Colonic mucosa (tissue), 4 donors: ENCODE measurements at regions not wholly inside any gene's neighbourhood (a gene's known extent, or its start where the extent isn't known, plus 50 kb on each side); places are given as distances from the start of the nearest gene placed in this dataset.

ENCODE experiments used
- DNase-seq: peaks from one replicate; pipeline ENCODE4 v3.0.0-alpha.2; 2020
- H3K27ac ChIP-seq: fragments of 200-600 bp; one replicate; pipeline ENCODE4 v1.8.0; 2021
- H3K27me3 ChIP-seq: fragments of 200-600 bp; one replicate; pipeline ENCODE4 v1.8.0; 2021
- H3K36me3 ChIP-seq: fragments of 200-600 bp; one replicate; pipeline ENCODE4 v1.8.0; 2021
- H3K4me1 ChIP-seq: fragments of 200-600 bp; one replicate; pipeline ENCODE4 v1.8.0; 2021; ENCODE audit warnings: mild to moderate bottlenecking
- H3K4me3 ChIP-seq: fragments of 200-600 bp; one replicate; pipeline ENCODE4 v1.8.0; 2021
- H3K9ac ChIP-seq, 2 donors: one replicate each; pipeline ENCODE4 v1.7.0; 2013; ENCODE audit warnings: control low read depth in 2 of 2, low read depth in 2 of 2, low read length in 2 of 2
- H3K9me3 ChIP-seq: fragments of 200-600 bp; one replicate; pipeline ENCODE4 v1.8.0; 2021
- intact Hi-C: fragments of 100-400 bp; cut with DNase I; formaldehyde crosslinking; loops from one replicate; pipeline ENCODE4 v1.14.1; 2022
- TF ChIP-seq, protein P1 (sequence below): fragments of 200-600 bp; IDR thresholded peaks from one replicate; pipeline ENCODE4 v1.8.0; 2022; ENCODE audit warnings: antibody characterized with exemption, mild to moderate bottlenecking
- donor health status: healthy.
- donor health status: DM: no; HTN: no; CAD: no.
- donor health status: DM: no; HTN: no; CAD: no.

DNA sequence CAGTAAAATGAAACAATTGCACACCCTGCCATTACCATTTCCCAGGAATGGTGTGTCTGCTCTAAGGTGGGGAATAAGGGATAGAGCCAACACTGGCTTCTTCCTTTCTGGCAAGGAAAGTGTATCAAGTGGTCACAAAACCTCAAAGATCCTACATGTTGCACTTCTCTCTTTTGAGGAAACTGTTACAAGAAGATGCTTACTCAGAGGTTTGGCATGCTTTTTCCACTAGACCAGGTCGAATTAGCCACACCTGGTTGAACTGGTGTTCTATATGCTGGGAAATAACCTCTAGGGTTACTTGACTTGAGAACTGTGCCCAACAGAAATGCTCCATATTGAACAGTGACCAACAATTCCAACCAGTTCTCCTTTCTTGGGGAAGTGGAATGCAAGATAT lies 102.9 kb downstream of the LRRN1 start:
- intact Hi-C loops: no loop called here
- H3K27me3 ChIP-seq: no peaks in the 10 kb centered on the region

DNA sequence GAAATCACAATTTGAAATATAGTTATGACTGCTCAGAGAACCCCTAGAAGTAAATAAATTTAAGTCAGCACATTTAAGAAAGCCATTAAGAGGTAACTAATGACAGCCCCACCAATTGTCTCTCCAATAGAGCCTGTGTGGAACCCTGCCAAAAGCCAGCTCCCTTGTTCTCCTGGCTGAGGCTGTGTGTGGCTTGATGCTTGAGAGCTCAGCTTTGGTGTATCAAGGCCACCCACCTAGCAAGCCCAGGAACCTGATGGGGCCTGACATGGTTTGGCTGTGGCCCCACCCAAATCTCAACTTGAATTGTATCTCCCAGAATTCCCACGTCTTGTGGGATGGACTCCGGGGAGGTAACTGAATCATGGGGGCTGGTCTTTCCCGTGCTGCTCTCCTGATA lies 106.9 kb downstream of the LRRN1 start:
- DNase-seq: no peak
- intact Hi-C loops: no loop called here
- Histone ChIP-seq H3K27me3 (no peaks in the 10 kb centered on the region), H3K9me3 (no peaks in the 10 kb centered on the region), H3K36me3 (no peaks in the 10 kb centered on the region), H3K4me3 (no peak overlapping the region), H3K4me1 (no peaks in the 10 kb centered on the region), H3K27ac (no peak overlapping the region), H3K9ac (no peak overlapping the region)
- TF ChIP-seq, protein P1, sequence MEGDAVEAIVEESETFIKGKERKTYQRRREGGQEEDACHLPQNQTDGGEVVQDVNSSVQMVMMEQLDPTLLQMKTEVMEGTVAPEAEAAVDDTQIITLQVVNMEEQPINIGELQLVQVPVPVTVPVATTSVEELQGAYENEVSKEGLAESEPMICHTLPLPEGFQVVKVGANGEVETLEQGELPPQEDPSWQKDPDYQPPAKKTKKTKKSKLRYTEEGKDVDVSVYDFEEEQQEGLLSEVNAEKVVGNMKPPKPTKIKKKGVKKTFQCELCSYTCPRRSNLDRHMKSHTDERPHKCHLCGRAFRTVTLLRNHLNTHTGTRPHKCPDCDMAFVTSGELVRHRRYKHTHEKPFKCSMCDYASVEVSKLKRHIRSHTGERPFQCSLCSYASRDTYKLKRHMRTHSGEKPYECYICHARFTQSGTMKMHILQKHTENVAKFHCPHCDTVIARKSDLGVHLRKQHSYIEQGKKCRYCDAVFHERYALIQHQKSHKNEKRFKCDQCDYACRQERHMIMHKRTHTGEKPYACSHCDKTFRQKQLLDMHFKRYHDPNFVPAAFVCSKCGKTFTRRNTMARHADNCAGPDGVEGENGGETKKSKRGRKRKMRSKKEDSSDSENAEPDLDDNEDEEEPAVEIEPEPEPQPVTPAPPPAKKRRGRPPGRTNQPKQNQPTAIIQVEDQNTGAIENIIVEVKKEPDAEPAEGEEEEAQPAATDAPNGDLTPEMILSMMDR: no peak

More for the DNA sequence above, 102.9 kb downstream of the LRRN1 start:
- H3K9me3 ChIP-seq: no peaks in the 10 kb centered on the region
- H3K9ac ChIP-seq: no peak overlapping the region
- no peaks in the 10 kb centered on the region for H3K4me1 ChIP-seq
- no peak for DNase-seq
- no peak overlapping the region for H3K27ac ChIP-seq
- H3K36me3 ChIP-seq: no peaks in the 10 kb centered on the region
- H3K4me3 ChIP-seq: no peak overlapping the region
- TF ChIP-seq, protein P1: no peak

DNA sequence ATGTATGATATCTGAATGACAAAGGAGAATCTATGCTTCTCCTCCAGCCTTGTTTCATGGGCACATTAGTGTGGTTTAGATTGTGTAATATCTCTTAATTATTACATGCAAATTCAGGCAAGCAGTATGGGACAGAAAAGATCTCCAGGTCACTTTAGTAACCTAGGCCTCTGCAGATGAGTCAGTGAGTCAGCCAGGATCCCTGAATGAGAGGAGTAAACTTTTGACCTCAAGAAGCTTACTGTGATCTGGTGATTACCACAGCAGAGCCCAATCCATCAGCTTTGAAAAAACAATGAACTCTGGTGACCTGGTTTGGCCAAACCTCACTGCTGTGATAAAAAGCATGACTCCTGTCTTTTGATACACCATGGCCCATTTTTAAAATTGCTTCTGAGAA lies 107.8 kb downstream of the LRRN1 start:
- no peak for DNase-seq
- no peaks in the 10 kb centered on the region for H3K36me3 ChIP-seq

DNA sequence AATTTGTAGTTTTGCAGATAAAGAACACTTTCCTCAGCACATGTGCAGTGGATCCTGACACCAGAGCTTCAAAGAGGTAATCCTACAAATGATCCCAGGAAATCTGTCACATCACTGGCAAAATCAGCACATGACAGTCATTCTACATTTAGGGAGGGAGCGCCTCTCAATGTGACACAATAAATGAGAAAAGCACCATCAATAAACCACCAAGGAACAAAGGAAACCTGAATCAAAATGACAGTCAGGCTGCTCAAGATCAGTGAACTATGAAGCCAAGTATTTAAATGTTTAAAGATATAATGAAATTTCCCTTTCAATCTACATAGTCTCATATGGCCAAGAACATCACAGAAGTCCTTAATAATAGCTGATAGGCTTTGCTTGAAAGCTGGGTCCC lies 119.5 kb downstream of the LRRN1 start:
- no peak overlapping the region for H3K27ac ChIP-seq
- DNase-seq: no peak
- no peak overlapping the region for H3K9ac ChIP-seq
- intact Hi-C loops: no loop called here
- no peaks in the 10 kb centered on the region for H3K27me3 ChIP-seq
- no peaks in the 10 kb centered on the region for H3K36me3 ChIP-seq
- H3K9me3 ChIP-seq: no peaks in the 10 kb centered on the region
- no peaks in the 10 kb centered on the region for H3K4me1 ChIP-seq
- no peak overlapping the region for H3K4me3 ChIP-seq
- TF ChIP-seq, protein P1: no peak

More for the DNA sequence above, 107.8 kb downstream of the LRRN1 start:
- no peaks in the 10 kb centered on the region for H3K27me3 ChIP-seq
- intact Hi-C loops: no loop called here
- H3K9ac ChIP-seq: no peak overlapping the region
- no peak overlapping the region for H3K27ac ChIP-seq
- H3K9me3 ChIP-seq: no peaks in the 10 kb centered on the region
- H3K4me1 ChIP-seq: no peaks in the 10 kb centered on the region
- H3K4me3 ChIP-seq: no peak overlapping the region
- TF ChIP-seq, protein P1: no peak

DNA sequence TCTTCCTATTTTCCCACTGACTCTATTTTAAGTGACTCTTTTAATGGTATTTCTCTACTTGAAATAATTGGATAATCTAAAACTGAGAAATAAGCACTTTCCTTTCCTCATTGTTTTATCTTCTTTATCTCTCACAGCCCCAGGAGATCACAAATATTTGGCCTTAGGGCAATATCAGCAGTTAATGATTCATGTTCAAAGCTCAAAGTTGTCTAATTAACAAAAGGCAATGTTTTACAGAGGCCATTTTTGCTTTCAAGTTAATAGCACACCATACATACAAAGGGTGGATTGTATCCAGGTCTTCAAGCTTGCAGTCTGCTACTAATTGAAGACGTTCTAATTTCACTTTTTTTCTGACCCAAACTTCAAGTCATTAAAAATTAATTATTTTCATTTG lies 120.1 kb downstream of the LRRN1 start:
- H3K4me1 ChIP-seq: no peaks in the 10 kb centered on the region
- no peak overlapping the region for H3K9ac ChIP-seq
- H3K36me3 ChIP-seq: no peaks in the 10 kb centered on the region
- H3K4me3 ChIP-seq: no peak overlapping the region
- intact Hi-C loops: no loop called here
- H3K9me3 ChIP-seq: no peaks in the 10 kb centered on the region
- no peaks in the 10 kb centered on the region for H3K27me3 ChIP-seq
- H3K27ac ChIP-seq: no peak overlapping the region
- TF ChIP-seq, protein P1: no peak
- no peak for DNase-seq

DNA sequence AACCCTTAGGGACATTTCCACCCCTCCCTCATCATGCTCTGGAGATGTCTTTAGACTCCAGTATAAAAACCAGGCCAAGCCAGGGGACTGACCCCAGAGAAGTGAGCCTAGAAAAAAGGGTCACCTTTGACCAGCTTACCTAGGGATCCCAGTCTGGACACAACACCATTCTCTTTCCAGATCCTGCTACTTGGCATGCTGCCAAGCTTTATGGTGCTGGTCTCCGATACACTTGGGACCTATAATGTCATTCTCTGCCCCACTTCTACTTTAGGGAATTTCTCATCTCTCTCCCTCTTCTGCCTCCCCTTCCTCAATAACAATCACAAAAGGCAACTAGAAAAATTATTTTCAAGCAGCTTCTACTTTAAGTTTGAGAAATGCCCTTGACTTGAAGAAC lies 124.4 kb downstream of the LRRN1 start:
- intact Hi-C loops: no loop called here

More for the DNA sequence above, 124.4 kb downstream of the LRRN1 start:
- no peaks in the 10 kb centered on the region for H3K9me3 ChIP-seq
- TF ChIP-seq, protein P1: no peak
- no peaks in the 10 kb centered on the region for H3K4me1 ChIP-seq
- H3K27me3 ChIP-seq: no peaks in the 10 kb centered on the region
- H3K36me3 ChIP-seq: no peaks in the 10 kb centered on the region
- no peak overlapping the region for H3K9ac ChIP-seq
- H3K4me3 ChIP-seq: no peak overlapping the region
- DNase-seq: no peak
- H3K27ac ChIP-seq: no peak overlapping the region
